HepG2 (cell line): ENCODE measurements at regions not wholly inside any gene's neighbourhood (a gene's known extent, or its start where the extent isn't known, plus 50 kb on each side); places are given as distances from the start of the nearest gene placed in this dataset.

Experiments used
- ATAC-seq: fragments of 200-7000 bp; cut with Tn5 transposase; 3 replicates; pipeline ENCODE4 v1.9.1; 2020; ENCODE audit warnings: mild to moderate bottlenecking, moderate library complexity
- BruUV-seq: library from RNA; stranded (reverse); fragments of 400-500 nt; replicated peaks from 2 replicates; lab custom pipeline; 2021; lab: Mats Ljungman, UMichigan
- CTCF ChIA-PET: fragments of 300-600 bp; formaldehyde crosslinking; extraction: SDS; loops from one replicate; lab custom pipeline; 2021; ENCODE audit warnings: low total read pairs, inconsistent platforms, low intra/inter-chr PET ratio; lab: Yijun Ruan, JAX
- POLR2A ChIA-PET: fragments of 350-600 bp; sonication (Branson Sonifier 250); formaldehyde crosslinking; loops from one replicate; lab custom pipeline; 2020; ENCODE audit warnings: antibody characterized with exemption, inconsistent platforms; lab: Yijun Ruan, JAX
- DNase-seq: peaks from one replicate; pipeline ENCODE4 v3.0.0-alpha.2; 2015; ENCODE audit warnings: low spot score
- FAIRE-seq: peaks from 3 replicates; lab custom pipeline; 2011; peaks lifted over from hg19 to GRCh38; lab: Jason Lieb, UNC
- H2AFZ ChIP-seq: one replicate; pipeline ENCODE4 v1.6.1; 2011; ENCODE audit warnings: low read length, inconsistent platforms
- H3K27ac ChIP-seq: fragments of 300-600 bp; 3 replicates; pipeline ENCODE4 v1.8.0; 2011; ENCODE audit warnings: mixed run types, mild to moderate bottlenecking, mixed read lengths, low read length, inconsistent platforms; ENCODE audit not compliant: insufficient read depth; ENCODE audit errors: extremely low read length
- H3K27me3 ChIP-seq, 2 experiments: fragments of 200-600 bp in 1 of 2; 2 replicates in 1 of 2; 3 replicates in 1 of 2; pipeline versions ENCODE4 v1.6.0 to v1.8.0; 2011; ENCODE audit warnings: low read length in 2 of 2, mild to moderate bottlenecking in 2 of 2, moderate library complexity in 2 of 2, inconsistent platforms in 1 of 2; ENCODE audit not compliant: insufficient read depth in 2 of 2, control insufficient read depth in 1 of 2
- H3K36me3 ChIP-seq, 2 experiments: fragments of 200-600 bp in 1 of 2; replicated peaks in 1 of 2; 2 replicates in 1 of 2; 3 replicates in 1 of 2; pipeline versions ENCODE4 v1.5.1 to v1.8.0; 2011; ENCODE audit warnings: low read length in 2 of 2, inconsistent platforms in 1 of 2; ENCODE audit not compliant: insufficient read depth in 2 of 2, control insufficient read depth in 1 of 2
- H3K4me1 ChIP-seq: 2 replicates; pipeline ENCODE4 v1.5.1; 2012; ENCODE audit warnings: low read length, inconsistent platforms; ENCODE audit not compliant: insufficient read depth
- H3K4me2 ChIP-seq: 2 replicates; pipeline ENCODE4 v1.6.0; 2011; ENCODE audit warnings: low read depth, low read length, inconsistent platforms
- H3K4me3 ChIP-seq, 3 experiments: fragments of 200-600 bp in 1 of 3; sonication (generic), shearing (Covaris generic) in 1 of 3; replicated peaks in 1 of 3; 2 replicates each; pipeline ENCODE4 v1.5.1; 2011 to 2016; ENCODE audit warnings: low read length in 3 of 3, inconsistent platforms in 2 of 3, low read depth in 2 of 3, mild to moderate bottlenecking in 2 of 3, control low read depth in 1 of 3, mixed read lengths in 1 of 3; ENCODE audit not compliant: insufficient read depth in 1 of 3
- H3K79me2 ChIP-seq: one replicate; pipeline ENCODE4 v1.6.1; 2011; ENCODE audit warnings: low read length, inconsistent platforms; ENCODE audit not compliant: insufficient read depth
- H3K9ac ChIP-seq: 2 replicates; pipeline ENCODE4 v1.6.0; 2011; ENCODE audit warnings: mild to moderate bottlenecking, low read depth, low read length, inconsistent platforms; ENCODE audit not compliant: insufficient read depth
- H3K9me3 ChIP-seq: 2 replicates; pipeline ENCODE4 v1.5.1; 2012; ENCODE audit warnings: mild to moderate bottlenecking, low read length
- H4K20me1 ChIP-seq: 2 replicates; pipeline ENCODE4 v1.6.0; 2011; ENCODE audit warnings: inconsistent platforms, mild to moderate bottlenecking, low read length, moderate library complexity; ENCODE audit not compliant: insufficient read depth
- CTCF ChIP-seq: sonication (generic); formaldehyde crosslinking; IDR thresholded peaks from 2 replicates; pipeline ENCODE4 v1.5.0; 2020; ENCODE audit warnings: mild to moderate bottlenecking, missing genetic modification reagents, moderate library complexity
- ELF4 ChIP-seq: sonication (generic); formaldehyde crosslinking; IDR thresholded peaks from 2 replicates; pipeline ENCODE4 v1.5.0; 2020; ENCODE audit warnings: missing genetic modification reagents, mild to moderate bottlenecking, moderate library complexity, borderline replicate concordance
- HNF4G ChIP-seq, 2 experiments: sonication (generic) in 1 of 2; formaldehyde crosslinking in 1 of 2; IDR thresholded peaks; 2 replicates each; pipeline versions ENCODE4 v1.4.0 to v1.6.1; 2011 to 2020; ENCODE audit warnings: borderline replicate concordance in 2 of 2, low read depth in 2 of 2, mild to moderate bottlenecking in 2 of 2, low read length in 1 of 2, missing genetic modification reagents in 1 of 2, moderate library complexity in 1 of 2
- MED8 ChIP-seq: sonication (generic); formaldehyde crosslinking; IDR thresholded peaks from 2 replicates; pipeline ENCODE4 v1.8.1; 2023; ENCODE audit warnings: mild to moderate bottlenecking, missing genetic modification reagents; ENCODE audit not compliant: insufficient replicate concordance
- PITX1 ChIP-seq: sonication (generic); formaldehyde crosslinking; IDR thresholded peaks from 2 replicates; pipeline ENCODE4 v1.5.1; 2020; ENCODE audit warnings: mild to moderate bottlenecking, missing genetic modification reagents
- STAG1 ChIP-seq: sonication (generic); formaldehyde crosslinking; IDR thresholded peaks from 2 replicates; pipeline ENCODE4 v1.4.0; 2020; ENCODE audit warnings: missing genetic modification reagents
- TRIM24 ChIP-seq: sonication (generic); formaldehyde crosslinking; IDR thresholded peaks from 2 replicates; pipeline ENCODE4 v1.8.0; 2022; ENCODE audit warnings: mild to moderate bottlenecking, missing genetic modification reagents
- ZNF205 ChIP-seq: IDR thresholded peaks from 2 replicates; pipeline ENCODE4 v1.6.1; 2018; ENCODE audit warnings: missing biosample characterization, missing genetic modification reagents
- ZNF281 ChIP-seq: sonication (generic); formaldehyde crosslinking; IDR thresholded peaks from 2 replicates; pipeline ENCODE4 v1.4.0; 2020; ENCODE audit warnings: missing genetic modification reagents, borderline replicate concordance
- ZNF512 ChIP-seq: sonication (generic); formaldehyde crosslinking; IDR thresholded peaks from 2 replicates; pipeline ENCODE4 v1.4.0; 2020; ENCODE audit warnings: mild to moderate bottlenecking, missing genetic modification reagents
- ZNF530 ChIP-seq: sonication (generic); formaldehyde crosslinking; IDR thresholded peaks from 2 replicates; pipeline ENCODE4 v1.5.0; 2020; ENCODE audit warnings: low read depth, mild to moderate bottlenecking, missing genetic modification reagents
- WGBS: methylation state at CpG from one replicate; pipeline ENCODE4 v1.1.6; 2017; ENCODE audit warnings: low lambda C conversion rate; 5-methylcytosine and 5-hydroxymethylcytosine counted together
- in situ Hi-C: cut with HindIII; loops from 2 replicates; pipeline ENCODE4 v1.10.0; 2017; ENCODE audit warnings: low pct_unique_long_range_greater_than_20kb; ENCODE audit not compliant: extremely low pct_ligation_motif_present
- intact Hi-C: fragments of 100-400 bp; cut with micrococcal nuclease; formaldehyde crosslinking; loops from one replicate; pipeline ENCODE4 v1.10.0; 2022; ENCODE audit not compliant: unreplicated experiment

DNA sequence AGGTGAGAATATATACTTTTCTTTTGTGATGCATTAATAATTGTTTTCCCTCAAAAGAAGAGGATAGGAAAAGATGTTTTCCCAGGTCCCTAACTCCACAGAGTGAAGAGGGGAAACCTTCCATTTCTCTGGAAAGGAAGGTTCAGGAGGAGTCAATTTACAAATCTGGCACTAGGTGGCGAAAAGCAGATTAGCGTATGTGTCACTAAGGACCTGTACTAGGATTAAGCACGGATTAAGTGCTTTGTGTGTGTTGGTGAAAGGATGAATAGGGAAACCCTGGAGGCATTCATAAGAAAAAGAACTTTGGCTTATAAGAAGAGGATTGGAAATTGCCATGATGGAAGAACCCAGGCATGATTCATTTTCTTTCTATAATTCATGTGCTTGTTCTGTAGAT, 410.1 kb upstream of the PLXNA2 start:
- ChIA-PET CTCF (interaction anchor here (0.9 kb wide), 1 partner anchor 554 kb away, joined by 3 read pairs; no protein-coding TSS in a partner anchor), POLR2A (no interaction called here)
- peak; percentile 12 for DNase-seq
- no peak overlapping the region for H3K9ac ChIP-seq
- H3K4me3 ChIP-seq = no peak overlapping the region
- TF ChIP-seq TRIM24 (no peak), CTCF (CRISPR knock-in tag) (peak; percentile 33), ELF4 (CRISPR knock-in tag) (no peak), ZNF281 (no peak), ZNF205 (CRISPR knock-in tag) (no peak), MED8 (CRISPR knock-in tag) (no peak), PITX1 (CRISPR knock-in tag) (no peak), ZNF512 (CRISPR knock-in tag) (no peak), STAG1 (0 out of 2 replicates have a peak, but pooled peaks have one; percentile 13), ZNF530 (CRISPR knock-in tag) (no peak), HNF4G (IDR thresholded peaks at IDR 0.05; ENCODE audit: borderline replicate concordance, low read depth, low read length) (no peak), HNF4G (CRISPR knock-in tag; IDR thresholded peaks at IDR 0.05; ENCODE audit: borderline replicate concordance, low read depth) (no peak)
- TF ChIP-seq, all 625 proteins: peak for 2
- Histone ChIP-seq H3K79me2 (no peaks in the 10 kb centered on the region), H3K4me1 (no peaks in the 10 kb centered on the region), H3K4me2 (no peak overlapping the region), H3K36me3 (no peaks in the 10 kb centered on the region), H3K27ac (no peak overlapping the region), H4K20me1 (no peaks in the 10 kb centered on the region), H3K27me3 (no peaks in the 10 kb centered on the region), H3K9me3 (no peaks in the 10 kb centered on the region), H2AFZ (no peak overlapping the region)
- ATAC-seq = peak; percentile 61; the same call in 2 of the 3 replicates
- no TSS peak for BruUV-seq
- peak; percentile 36 for FAIRE-seq
- WGBS = 4% methylated on average over 3 of the region's 3 CpGs
- intact Hi-C loops (no loop called here), in situ Hi-C loops (loop anchor here (10.0 kb wide), 1 partner anchor 551 kb away; no protein-coding TSS in a partner anchor)
